NB4 (cell line): ENCODE measurements at regions not wholly inside any gene's neighbourhood (a gene's known extent, or its start where the extent isn't known, plus 50 kb on each side); places are given as distances from the start of the nearest gene placed in this dataset.

Source experiments
- MAX ChIP-seq: IDR thresholded peaks from 2 replicates; pipeline ENCODE4 v1.6.1; 2011; ENCODE audit warnings: low read depth, low read length
- POLR2A ChIP-seq: IDR thresholded peaks from 2 replicates; pipeline ENCODE4 v1.6.1; 2011; ENCODE audit warnings: mild to moderate bottlenecking; ENCODE audit not compliant: insufficient read length; ENCODE audit errors: extremely low read depth
- TF ChIP-seq, protein P1 (sequence below): IDR thresholded peaks from one replicate; pipeline ENCODE4 v1.5.1; 2012; ENCODE audit warnings: low read depth, low read length

GRCh38 chr6:169094552-169094950, 159.1 kb downstream of the THBS2 start:
- no peak for TF ChIP-seq MAX
- TF ChIP-seq, protein P1, sequence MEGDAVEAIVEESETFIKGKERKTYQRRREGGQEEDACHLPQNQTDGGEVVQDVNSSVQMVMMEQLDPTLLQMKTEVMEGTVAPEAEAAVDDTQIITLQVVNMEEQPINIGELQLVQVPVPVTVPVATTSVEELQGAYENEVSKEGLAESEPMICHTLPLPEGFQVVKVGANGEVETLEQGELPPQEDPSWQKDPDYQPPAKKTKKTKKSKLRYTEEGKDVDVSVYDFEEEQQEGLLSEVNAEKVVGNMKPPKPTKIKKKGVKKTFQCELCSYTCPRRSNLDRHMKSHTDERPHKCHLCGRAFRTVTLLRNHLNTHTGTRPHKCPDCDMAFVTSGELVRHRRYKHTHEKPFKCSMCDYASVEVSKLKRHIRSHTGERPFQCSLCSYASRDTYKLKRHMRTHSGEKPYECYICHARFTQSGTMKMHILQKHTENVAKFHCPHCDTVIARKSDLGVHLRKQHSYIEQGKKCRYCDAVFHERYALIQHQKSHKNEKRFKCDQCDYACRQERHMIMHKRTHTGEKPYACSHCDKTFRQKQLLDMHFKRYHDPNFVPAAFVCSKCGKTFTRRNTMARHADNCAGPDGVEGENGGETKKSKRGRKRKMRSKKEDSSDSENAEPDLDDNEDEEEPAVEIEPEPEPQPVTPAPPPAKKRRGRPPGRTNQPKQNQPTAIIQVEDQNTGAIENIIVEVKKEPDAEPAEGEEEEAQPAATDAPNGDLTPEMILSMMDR, result no peak
- TF ChIP-seq POLR2A, result no peak
